Right lobe of liver (tissue), 4 donors: ENCODE measurements at regions not wholly inside any gene's neighbourhood (a gene's known extent, or its start where the extent isn't known, plus 50 kb on each side); places are given as distances from the start of the nearest gene placed in this dataset.
"Not testable (repeated sequence)": the region's sequence is repeated elsewhere in the genome, so short reads cannot be mapped to it uniquely, and the experiment has no call there.

Experiments
- CTCF ChIP-seq, 4 donors: fragments of 200-600 bp in 3 of 4; fragments of 450-650 bp in 1 of 4; IDR thresholded peaks; one replicate each; pipeline versions ENCODE4 v1.5.1 to v1.8.0; 2016 to 2022; ENCODE audit warnings: antibody characterized with exemption in 4 of 4, mild to moderate bottlenecking in 2 of 4
- POLR2A ChIP-seq: fragments of 450-650 bp; IDR thresholded peaks from one replicate; pipeline ENCODE4 v1.6.1; 2017; ENCODE audit warnings: antibody characterized with exemption, mild to moderate bottlenecking
- donor health status: DM: no; HTN: no; CAD: no.
- donor health status: DM: no; HTN: no; CAD: no.
- donor health status: DM: no; HTN: yes; CAD: no.

GRCh38 chr20:26057135-26057752 is 360.6 kb upstream of the ZNF337 start:
- not testable (repeated sequence) for TF ChIP-seq CTCF (IDR thresholded peaks at IDR 0.05); POLR2A
